T-helper 1 cell treated with Interleukin-12 subunit alpha and Interleukin-12 subunit beta and Interleukin-4 antibody, amounts not matched to agents 30 μg/mL and 1 μg/mL, for 36 hours (primary cell): ENCODE measurements at regions not wholly inside any gene's neighbourhood (a gene's known extent, or its start where the extent isn't known, plus 50 kb on each side); places are given as distances from the start of the nearest gene placed in this dataset.
"Not testable (repeated sequence)": the region's sequence is repeated elsewhere in the genome, so short reads cannot be mapped to it uniquely, and the experiment has no call there.

Experiments used
- H3K27ac Mint-ChIP-seq: one replicate; pipeline ENCODE4 v1.8.0; 2021; ENCODE audit warnings: mild to moderate bottlenecking, mixed read lengths
- H3K27me3 Mint-ChIP-seq: one replicate; pipeline ENCODE4 v1.8.0; 2021; ENCODE audit warnings: low read depth, mixed read lengths
- H3K36me3 Mint-ChIP-seq: one replicate; pipeline ENCODE4 v1.8.0; 2021; ENCODE audit warnings: low read depth, mixed read lengths
- H3K4me1 Mint-ChIP-seq: one replicate; pipeline ENCODE4 v1.8.0; 2021; ENCODE audit warnings: low read depth, mixed read lengths
- H3K4me3 Mint-ChIP-seq: one replicate; pipeline ENCODE4 v1.8.0; 2021; ENCODE audit warnings: mild to moderate bottlenecking, moderate library complexity, mixed read lengths
- H3K9me3 Mint-ChIP-seq: one replicate; pipeline ENCODE4 v1.8.0; 2021; ENCODE audit warnings: mixed read lengths

DNA sequence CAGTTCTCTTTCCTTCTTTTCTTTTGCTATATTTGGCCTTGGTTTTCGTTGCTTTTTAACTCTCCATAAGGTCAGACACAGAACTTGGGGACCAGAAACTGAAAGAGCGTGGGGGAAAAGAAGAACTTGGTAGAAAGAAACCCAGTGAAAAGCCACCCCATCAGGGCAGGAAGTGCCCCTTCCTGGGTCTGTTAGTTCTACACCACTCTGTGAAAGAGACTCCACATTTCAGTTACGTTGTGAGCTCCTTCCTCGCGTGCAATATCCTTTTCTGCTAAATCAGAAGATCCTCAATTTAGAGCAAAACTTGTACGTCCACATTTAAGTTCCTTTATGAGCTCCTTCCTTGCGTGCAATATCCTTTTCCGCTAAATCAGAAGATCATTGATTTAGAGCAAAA lies 220.6 kb upstream of the FOXK1 start:
- Mint-ChIP-seq H3K4me3 (no peak overlapping the region), H3K27ac (no peak overlapping the region), H3K4me1 (no peaks in the 10 kb centered on the region), H3K36me3 (no peaks in the 10 kb centered on the region), H3K27me3 (no peaks in the 10 kb centered on the region), H3K9me3 (peaks cover 15% of the 10 kb centered on the region)

- Mint-ChIP-seq H3K4me1 (no peaks in the 10 kb centered on the region), H3K27ac (no peak overlapping the region), H3K9me3 (peaks cover 18% of the 10 kb centered on the region), H3K27me3 (no peaks in the 10 kb centered on the region), H3K4me3 (no peak overlapping the region), H3K36me3 (no peaks in the 10 kb centered on the region)
These were observed 213.6 kb upstream of the FOXK1 start for GRCh38 chr7:4468320-4469102.

- no peaks in the 10 kb centered on the region for H3K27me3 Mint-ChIP-seq
- H3K27ac Mint-ChIP-seq = no peak overlapping the region
- H3K4me1 Mint-ChIP-seq = no peaks in the 10 kb centered on the region
These were observed 211.8 kb upstream of the FOXK1 start for GRCh38 chr7:4470246-4470645.

GRCh38 chr7:4472728-4473127 lies 209.4 kb upstream of the FOXK1 start:
- Mint-ChIP-seq H3K27ac (no peak overlapping the region), H3K4me1 (no peaks in the 10 kb centered on the region), H3K27me3 (no peaks in the 10 kb centered on the region), H3K9me3 (peaks cover 3% of the 10 kb centered on the region), H3K36me3 (no peaks in the 10 kb centered on the region), H3K4me3 (no peak overlapping the region)

More at GRCh38 chr7:4470246-4470645, 211.8 kb upstream of the FOXK1 start:
- H3K4me3 Mint-ChIP-seq = no peak overlapping the region
- peaks cover 8% of the 10 kb centered on the region for H3K9me3 Mint-ChIP-seq
- no peaks in the 10 kb centered on the region for H3K36me3 Mint-ChIP-seq

DNA sequence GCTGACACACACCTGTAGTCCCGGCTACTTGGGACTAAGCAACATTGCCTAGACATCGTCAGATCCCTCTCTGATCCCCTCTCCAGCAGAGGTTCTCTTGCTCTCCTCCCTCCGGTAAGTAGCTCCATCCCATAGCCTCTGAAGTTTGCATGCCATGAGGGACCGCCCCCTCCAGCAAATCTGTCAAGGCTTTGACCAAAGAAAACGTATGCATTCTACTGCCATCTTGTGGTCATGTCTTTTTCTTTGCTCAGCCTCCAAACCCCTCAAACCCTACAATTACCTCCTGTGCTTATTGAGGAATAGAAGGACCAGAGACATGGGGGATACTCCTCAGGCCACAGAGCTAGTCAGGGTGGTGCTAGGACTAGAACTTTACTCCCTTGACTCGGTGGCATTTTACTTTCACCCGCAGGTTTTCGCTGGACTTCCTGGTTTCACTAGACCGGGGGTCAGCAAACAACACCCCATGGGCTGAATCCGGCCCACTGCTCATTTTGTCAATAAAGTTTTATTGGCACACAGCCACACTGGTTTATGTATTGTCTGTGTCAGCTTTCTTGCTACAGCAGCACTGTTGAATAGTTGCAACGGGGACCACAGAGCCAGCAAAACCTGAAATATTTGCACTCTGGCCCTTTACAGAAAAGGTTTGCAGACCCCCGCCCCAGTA lies 202.6 kb upstream of the FOXK1 start:
- H3K9me3 Mint-ChIP-seq = peaks cover 8% of the 10 kb centered on the region
- H3K4me3 Mint-ChIP-seq = no peak overlapping the region

DNA sequence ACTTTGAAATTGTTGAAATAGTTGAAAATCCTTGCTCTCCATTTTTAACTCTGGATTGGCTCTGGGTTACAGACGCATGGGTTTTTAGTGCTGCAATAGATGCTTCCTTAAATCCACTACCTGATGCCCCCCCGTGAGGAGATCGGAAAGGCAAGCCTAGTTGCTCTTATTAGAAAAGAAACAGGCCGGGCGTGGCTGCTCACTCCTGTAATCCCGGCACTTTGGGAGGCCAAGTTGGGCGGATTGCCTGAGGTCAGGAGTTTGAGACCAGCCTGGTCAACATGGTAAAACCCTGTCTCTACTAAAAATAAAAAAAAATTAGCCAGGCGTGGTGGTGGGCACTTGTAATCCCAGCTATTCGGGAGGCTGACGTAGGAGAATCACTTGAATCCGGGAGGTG lies 202.0 kb upstream of the FOXK1 start:
- not testable (repeated sequence) for H3K4me3 Mint-ChIP-seq, H3K9me3 Mint-ChIP-seq, H3K27ac Mint-ChIP-seq, H3K4me1 Mint-ChIP-seq, H3K36me3 Mint-ChIP-seq, H3K27me3 Mint-ChIP-seq

More for the DNA sequence above, 202.6 kb upstream of the FOXK1 start:
- H3K36me3 Mint-ChIP-seq = no peaks in the 10 kb centered on the region
- no peaks in the 10 kb centered on the region for H3K4me1 Mint-ChIP-seq
- H3K27ac Mint-ChIP-seq = no peak overlapping the region
- H3K27me3 Mint-ChIP-seq = no peaks in the 10 kb centered on the region

DNA sequence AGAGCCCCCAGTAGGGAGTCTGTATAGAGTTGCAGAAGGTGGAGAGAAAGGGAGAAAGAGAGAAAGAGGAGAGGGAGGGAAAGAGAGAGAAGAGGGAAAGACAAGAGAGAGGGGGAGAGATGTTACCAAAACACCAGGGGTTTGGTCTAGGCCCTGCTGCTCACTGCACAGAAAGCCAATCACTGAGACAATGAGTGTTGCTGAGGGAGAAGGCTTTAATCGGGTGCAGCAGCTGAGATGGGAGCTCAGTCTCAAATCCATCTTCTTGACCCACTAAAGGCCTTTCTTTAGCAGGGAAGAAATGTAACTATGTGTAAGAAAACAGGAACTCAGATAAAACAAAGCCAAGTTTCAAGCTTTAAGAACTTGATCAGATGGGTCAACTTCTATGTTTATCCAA lies 198.2 kb upstream of the FOXK1 start:
- H3K4me1 Mint-ChIP-seq = no peaks in the 10 kb centered on the region
- H3K27ac Mint-ChIP-seq = no peak overlapping the region
- H3K36me3 Mint-ChIP-seq = no peaks in the 10 kb centered on the region
- H3K27me3 Mint-ChIP-seq = no peaks in the 10 kb centered on the region
- H3K9me3 Mint-ChIP-seq = peaks cover 8% of the 10 kb centered on the region
- H3K4me3 Mint-ChIP-seq = no peak overlapping the region

- Mint-ChIP-seq H3K27me3 (no peaks in the 10 kb centered on the region), H3K36me3 (no peaks in the 10 kb centered on the region), H3K4me3 (no peak overlapping the region), H3K4me1 (no peaks in the 10 kb centered on the region), H3K27ac (no peak overlapping the region), H3K9me3 (peaks cover 8% of the 10 kb centered on the region)
These were observed 197.6 kb upstream of the FOXK1 start for GRCh38 chr7:4484545-4484944.

GRCh38 chr7:4486907-4487306 lies 195.2 kb upstream of the FOXK1 start:
- no peaks in the 10 kb centered on the region for H3K36me3 Mint-ChIP-seq
- H3K4me3 Mint-ChIP-seq = no peak overlapping the region
- no peaks in the 10 kb centered on the region for H3K27me3 Mint-ChIP-seq
- H3K4me1 Mint-ChIP-seq = no peaks in the 10 kb centered on the region
- peaks cover 8% of the 10 kb centered on the region for H3K9me3 Mint-ChIP-seq
- no peak overlapping the region for H3K27ac Mint-ChIP-seq

DNA sequence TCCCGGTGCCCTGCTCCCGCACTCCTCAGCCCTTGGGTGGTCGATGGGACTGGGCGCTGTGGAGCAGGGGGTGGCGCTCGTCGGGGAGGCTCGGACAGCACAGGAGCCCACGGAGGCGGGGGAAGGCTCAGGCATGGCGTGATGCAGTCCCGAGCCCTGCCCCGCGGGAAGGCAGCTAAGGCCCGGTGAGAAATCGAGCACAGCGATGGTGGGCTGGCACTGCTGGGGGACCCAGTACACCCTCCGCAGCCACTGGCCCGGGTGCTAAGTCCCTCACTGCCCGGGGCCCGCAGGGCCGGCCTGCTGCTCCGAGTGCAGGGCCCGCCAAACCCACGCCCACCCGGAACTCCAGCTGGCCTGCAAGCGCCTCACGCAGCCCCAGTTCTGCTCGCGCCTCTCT lies 185.2 kb upstream of the FOXK1 start:
- not testable (repeated sequence) for H3K27ac Mint-ChIP-seq, H3K4me1 Mint-ChIP-seq, H3K4me3 Mint-ChIP-seq, H3K36me3 Mint-ChIP-seq, H3K27me3 Mint-ChIP-seq
- peaks cover 31% of the 10 kb centered on the region for H3K9me3 Mint-ChIP-seq

- no peak overlapping the region for H3K4me3 Mint-ChIP-seq
- no peaks in the 10 kb centered on the region for H3K27me3 Mint-ChIP-seq
- H3K36me3 Mint-ChIP-seq = no peaks in the 10 kb centered on the region
- H3K4me1 Mint-ChIP-seq = no peaks in the 10 kb centered on the region
- H3K27ac Mint-ChIP-seq = no peak overlapping the region
- H3K9me3 Mint-ChIP-seq = peaks cover 19% of the 10 kb centered on the region
These were observed 181.3 kb upstream of the FOXK1 start for GRCh38 chr7:4500812-4501211.

DNA sequence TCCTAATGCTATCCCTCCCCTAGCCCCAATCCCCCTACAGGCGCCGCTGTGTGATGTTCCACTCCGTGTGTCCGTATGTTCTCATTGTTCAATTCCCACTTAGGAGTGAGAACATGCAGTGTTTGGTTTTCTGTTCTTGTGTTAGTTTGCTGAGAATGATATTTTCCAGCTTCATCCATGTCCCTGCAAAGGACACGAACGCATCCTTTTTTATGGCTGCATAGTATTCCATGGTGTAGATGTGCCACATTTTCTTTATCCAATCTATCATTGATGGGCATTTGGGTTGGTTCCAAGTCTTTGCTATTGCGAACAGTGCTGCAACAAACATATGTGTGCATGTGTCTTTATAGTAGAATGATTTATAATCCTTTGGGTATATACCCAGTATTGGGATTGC lies 174.2 kb upstream of the FOXK1 start:
- not testable (repeated sequence) for H3K27ac Mint-ChIP-seq, H3K4me1 Mint-ChIP-seq, H3K27me3 Mint-ChIP-seq, H3K4me3 Mint-ChIP-seq, H3K36me3 Mint-ChIP-seq
- peaks cover 23% of the 10 kb centered on the region for H3K9me3 Mint-ChIP-seq

DNA sequence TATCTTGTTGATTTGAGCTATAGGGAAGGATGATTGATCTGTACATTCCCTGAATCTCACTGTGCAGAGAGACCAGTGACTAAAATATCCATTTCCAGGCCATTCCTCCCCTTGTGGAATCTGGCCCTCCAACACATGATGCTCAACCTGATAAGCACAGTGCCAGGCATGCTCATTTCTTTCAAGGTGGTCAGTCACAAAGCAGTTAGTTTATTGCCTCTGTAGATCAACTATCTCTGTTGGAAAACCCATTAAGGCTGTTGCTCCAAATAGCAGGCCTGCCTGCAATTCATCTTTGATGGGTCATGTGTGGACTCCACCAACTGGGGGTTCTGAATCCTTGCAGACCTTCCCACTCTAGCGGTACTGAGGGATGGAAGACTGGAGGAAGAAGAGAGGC lies 168.6 kb upstream of the FOXK1 start:
- H3K4me1 Mint-ChIP-seq = no peaks in the 10 kb centered on the region
- peaks cover 20% of the 10 kb centered on the region for H3K9me3 Mint-ChIP-seq
- H3K27me3 Mint-ChIP-seq = no peaks in the 10 kb centered on the region

GRCh38 chr7:4519819-4520520 lies 162.1 kb upstream of the FOXK1 start:
- Mint-ChIP-seq H3K4me1 (no peaks in the 10 kb centered on the region), H3K27me3 (no peaks in the 10 kb centered on the region), H3K4me3 (no peak overlapping the region), H3K27ac (no peak overlapping the region), H3K36me3 (no peaks in the 10 kb centered on the region), H3K9me3 (no peaks in the 10 kb centered on the region)

More for the DNA sequence above, 168.6 kb upstream of the FOXK1 start:
- H3K36me3 Mint-ChIP-seq = no peaks in the 10 kb centered on the region
- H3K4me3 Mint-ChIP-seq = no peak overlapping the region
- no peak overlapping the region for H3K27ac Mint-ChIP-seq

GRCh38 chr7:4523219-4523618 lies 158.9 kb upstream of the FOXK1 start:
- no peak overlapping the region for H3K27ac Mint-ChIP-seq
- no peaks in the 10 kb centered on the region for H3K27me3 Mint-ChIP-seq
- no peaks in the 10 kb centered on the region for H3K36me3 Mint-ChIP-seq
- H3K4me1 Mint-ChIP-seq = no peaks in the 10 kb centered on the region
- no peak overlapping the region for H3K4me3 Mint-ChIP-seq
- no peaks in the 10 kb centered on the region for H3K9me3 Mint-ChIP-seq
